H1 (cell line): ENCODE measurements at regions not wholly inside any gene's neighbourhood (a gene's known extent, or its start where the extent isn't known, plus 50 kb on each side); places are given as distances from the start of the nearest gene placed in this dataset.

ENCODE experiments used
- CHD1 ChIP-seq: IDR thresholded peaks from 2 replicates; pipeline ENCODE4 v1.6.1; 2012; ENCODE audit warnings: low read depth, low read length, improper control_type of control experiment
- RFX5 ChIP-seq: IDR thresholded peaks from 2 replicates; pipeline ENCODE4 v1.6.1; 2011; ENCODE audit warnings: low read depth, low read length, improper control_type of control experiment, borderline replicate concordance
- SIX5 ChIP-seq: IDR thresholded peaks from 2 replicates; pipeline ENCODE4 v1.6.1; 2011; ENCODE audit warnings: mild to moderate bottlenecking, low read depth, low read length
- SP1 ChIP-seq: IDR thresholded peaks from 2 replicates; pipeline ENCODE4 v1.6.1; 2011; ENCODE audit warnings: low read depth, low read length

GRCh38 chr13:78326633-78327032, 276.7 kb downstream of the POU4F1 start (continued):
- TF ChIP-seq RFX5 (no peak), SIX5 (no peak), SP1 (no peak), CHD1 (no peak)
